Nephron (organoid): ENCODE measurements at regions not wholly inside any gene's neighbourhood (a gene's known extent, or its start where the extent isn't known, plus 50 kb on each side); places are given as distances from the start of the nearest gene placed in this dataset.

Source experiments
- H3K27ac Mint-ChIP-seq, 3 experiments: 2 replicates each; pipeline ENCODE4 v1.8.0; 2020; ENCODE audit warnings: mixed read lengths in 3 of 3, mild to moderate bottlenecking in 2 of 3, moderate library complexity in 1 of 3
- H3K27me3 Mint-ChIP-seq: 2 replicates; pipeline ENCODE4 v1.8.0; 2021; ENCODE audit warnings: low read depth, mild to moderate bottlenecking, moderate library complexity, mixed read lengths
- H3K36me3 Mint-ChIP-seq: 2 replicates; pipeline ENCODE4 v1.8.0; 2020; ENCODE audit warnings: low read depth, mixed read lengths
- H3K4me1 Mint-ChIP-seq: 2 replicates; pipeline ENCODE4 v1.8.0; 2020; ENCODE audit warnings: mixed read lengths
- H3K4me3 Mint-ChIP-seq, 3 experiments: 2 replicates each; pipeline ENCODE4 v1.8.0; 2020; ENCODE audit warnings: mild to moderate bottlenecking in 3 of 3, mixed read lengths in 3 of 3, moderate library complexity in 2 of 3
- H3K9me3 Mint-ChIP-seq: 2 replicates; pipeline ENCODE4 v1.8.0; 2020; ENCODE audit warnings: mixed read lengths
- CTCF ChIP-seq, 3 experiments: fragments of 200-600 bp; sonication (generic); IDR thresholded peaks; one replicate each; pipeline ENCODE4 v1.5.0; 2021; ENCODE audit warnings: antibody characterized with exemption in 3 of 3; ENCODE audit not compliant: unreplicated experiment in 3 of 3

- Mint-ChIP-seq H3K4me3 (no peak overlapping the region), H3K27ac (no peak overlapping the region), H3K4me1 (peaks cover 6% of the 10 kb centered on the region), H3K36me3 (no peaks in the 10 kb centered on the region), H3K9me3 (no peaks in the 10 kb centered on the region), H3K27me3 (no peaks in the 10 kb centered on the region)
- no peak for TF ChIP-seq CTCF (IDR thresholded peaks at IDR 0.05; ENCODE audit: unreplicated experiment in 3 of 3)
Observed at GRCh38 chr10:21330628-21331020, 194.9 kb downstream of the SKIDA1 start.

GRCh38 chr10:21329995-21330627, 195.4 kb downstream of the SKIDA1 start:
- H3K27me3 Mint-ChIP-seq, result no peaks in the 10 kb centered on the region
- H3K9me3 Mint-ChIP-seq, result no peaks in the 10 kb centered on the region
- peaks cover 6% of the 10 kb centered on the region for H3K4me1 Mint-ChIP-seq
- no peak overlapping the region for H3K4me3 Mint-ChIP-seq
- peak overlapping the region in 1 of 3 experiments; percentile 51 for H3K27ac Mint-ChIP-seq
- TF ChIP-seq CTCF (IDR thresholded peaks at IDR 0.05; ENCODE audit: unreplicated experiment in 3 of 3), result no peak
- no peaks in the 10 kb centered on the region for H3K36me3 Mint-ChIP-seq

- Mint-ChIP-seq H3K9me3 (no peaks in the 10 kb centered on the region), H3K27ac (peak overlapping the region in 2 of 3 experiments; percentile 33 to 38), H3K36me3 (no peaks in the 10 kb centered on the region), H3K27me3 (no peaks in the 10 kb centered on the region), H3K4me1 (peaks cover 6% of the 10 kb centered on the region), H3K4me3 (no peak overlapping the region)
- no peak for TF ChIP-seq CTCF (IDR thresholded peaks at IDR 0.05; ENCODE audit: unreplicated experiment in 3 of 3)
Observed at GRCh38 chr10:21327289-21327993, 198.0 kb downstream of the SKIDA1 start.

- Mint-ChIP-seq H3K9me3 (peaks cover 2% of the 10 kb centered on the region), H3K27ac (peak overlapping the region in 1 of 3 experiments; percentile 38), H3K36me3 (no peaks in the 10 kb centered on the region), H3K4me3 (no peak overlapping the region), H3K27me3 (no peaks in the 10 kb centered on the region), H3K4me1 (peaks cover 6% of the 10 kb centered on the region)
- TF ChIP-seq CTCF (IDR thresholded peaks at IDR 0.05; ENCODE audit: unreplicated experiment in 3 of 3), result no peak
Observed at GRCh38 chr10:21326594-21327288, 198.7 kb downstream of the SKIDA1 start.

GRCh38 chr10:21318540-21319167, 206.8 kb downstream of the SKIDA1 start:
- no peaks in the 10 kb centered on the region for H3K27me3 Mint-ChIP-seq
- peak overlapping the region; percentile 83 to 87 (median 85) for H3K27ac Mint-ChIP-seq
- H3K9me3 Mint-ChIP-seq, result peaks cover 3% of the 10 kb centered on the region
- TF ChIP-seq CTCF (IDR thresholded peaks at IDR 0.05; ENCODE audit: unreplicated experiment in 3 of 3), result no peak
- H3K4me1 Mint-ChIP-seq, result peaks cover 46% of the 10 kb centered on the region
- no peaks in the 10 kb centered on the region for H3K36me3 Mint-ChIP-seq
- no peak overlapping the region for H3K4me3 Mint-ChIP-seq
